Prostate gland (tissue), 2 donors: ENCODE measurements at regions not wholly inside any gene's neighbourhood (a gene's known extent, or its start where the extent isn't known, plus 50 kb on each side); places are given as distances from the start of the nearest gene placed in this dataset.

Experiments used
- DNase-seq: peaks from one replicate; pipeline ENCODE4 v3.0.0-alpha.2; 2019; ENCODE audit warnings: low spot score
- H3K27ac ChIP-seq, 2 donors: fragments of 200-600 bp; sonication (generic); 2 replicates each; pipeline ENCODE4 v1.5.1; 2017 to 2019
- H3K27me3 ChIP-seq: fragments of 200-600 bp; sonication (generic); replicated peaks from 2 replicates; pipeline ENCODE4 v1.5.1; 2019; ENCODE audit not compliant: insufficient read depth
- H3K36me3 ChIP-seq, 2 donors: fragments of 200-600 bp; sonication (generic); 1 replicate in 1 of 2; 2 replicates in 1 of 2; pipeline versions ENCODE4 v1.5.1 to v1.8.1; 2017 to 2019
- H3K4me1 ChIP-seq: fragments of 200-600 bp; sonication (generic); replicated peaks from 2 replicates; pipeline ENCODE4 v1.5.1; 2019
- H3K4me3 ChIP-seq, 2 donors: fragments of 200-600 bp; sonication (generic); 2 replicates each; pipeline ENCODE4 v1.5.1; 2017 to 2019
- H3K9me3 ChIP-seq: fragments of 200-600 bp; sonication (generic); 2 replicates; pipeline ENCODE4 v1.5.1; 2017
- CTCF ChIP-seq, 4 experiments: fragments of 200-600 bp in 2 of 4; fragments of 450-650 bp in 2 of 4; sonication (generic) in 2 of 4; IDR thresholded peaks; 1 replicate in 3 of 4; 2 replicates in 1 of 4; pipeline ENCODE4 v1.5.1; 2016 to 2019; ENCODE audit warnings: antibody characterized with exemption in 4 of 4, mild to moderate bottlenecking in 2 of 4, moderate library complexity in 2 of 4
- POLR2A ChIP-seq: fragments of 450-650 bp; IDR thresholded peaks from one replicate; pipeline ENCODE4 v1.6.1; 2016; ENCODE audit warnings: antibody characterized with exemption, mild to moderate bottlenecking
- POLR2AphosphoS5 ChIP-seq: sonication (generic); formaldehyde crosslinking; IDR thresholded peaks from one replicate; pipeline ENCODE4 v1.6.1; 2017; ENCODE audit warnings: antibody characterized with exemption
- WGBS: methylation state at CpG from one replicate; pipeline ENCODE4 v1.1.5; 2018; 5-methylcytosine and 5-hydroxymethylcytosine counted together
- intact Hi-C: fragments of 100-400 bp; cut with DNase I; formaldehyde crosslinking; loops from one replicate; pipeline ENCODE4 v1.14.2; 2022

- Histone ChIP-seq H3K4me3 (no peak overlapping the region), H3K9me3 (no peaks in the 10 kb centered on the region), H3K27ac (no peak overlapping the region), H3K27me3 (no peaks in the 10 kb centered on the region), H3K4me1 (no peaks in the 10 kb centered on the region), H3K36me3 (no peaks in the 10 kb centered on the region)
- WGBS: 100% methylated on average over 1 of the region's 1 CpG
- no peak for DNase-seq
- no peak for TF ChIP-seq CTCF (IDR thresholded peaks at IDR 0.05)
- no peak for TF ChIP-seq POLR2A
- no peak for TF ChIP-seq POLR2AphosphoS5
- intact Hi-C loops: no loop called here
Observed at GRCh38 chr1:213484758-213485157, 433.7 kb downstream of the RPS6KC1 start.

- WGBS: 63% methylated on average over 3 of the region's 3 CpGs
- no peaks in the 10 kb centered on the region for H3K4me1 ChIP-seq
- H3K27me3 ChIP-seq: no peaks in the 10 kb centered on the region
- no peak for DNase-seq
- H3K27ac ChIP-seq: no peak overlapping the region
- no peak overlapping the region for H3K4me3 ChIP-seq
- intact Hi-C loops: no loop called here
- no peaks in the 10 kb centered on the region for H3K36me3 ChIP-seq
- H3K9me3 ChIP-seq: no peaks in the 10 kb centered on the region
- no peak for TF ChIP-seq POLR2AphosphoS5
- TF ChIP-seq POLR2A: no peak
- TF ChIP-seq CTCF (IDR thresholded peaks at IDR 0.05): no peak
Observed at GRCh38 chr1:213486488-213486887, 435.4 kb downstream of the RPS6KC1 start.

- no peak for DNase-seq
- H3K27ac ChIP-seq: no peak overlapping the region
- WGBS: 82% methylated on average over 5 of the region's 5 CpGs
- H3K4me1 ChIP-seq: no peaks in the 10 kb centered on the region
- intact Hi-C loops: no loop called here
- H3K36me3 ChIP-seq: no peaks in the 10 kb centered on the region
- no peak for TF ChIP-seq CTCF (IDR thresholded peaks at IDR 0.05)
- no peak for TF ChIP-seq POLR2AphosphoS5
- TF ChIP-seq POLR2A: no peak
- no peaks in the 10 kb centered on the region for H3K27me3 ChIP-seq
- no peaks in the 10 kb centered on the region for H3K9me3 ChIP-seq
- no peak overlapping the region for H3K4me3 ChIP-seq
Observed at GRCh38 chr1:213491468-213491867, 440.4 kb downstream of the RPS6KC1 start.

GRCh38 chr1:213492161-213493041 lies 441.4 kb downstream of the RPS6KC1 start:
- TF ChIP-seq POLR2AphosphoS5 (no peak), POLR2A (no peak), CTCF (IDR thresholded peaks at IDR 0.05) (no peak)
- intact Hi-C loops: no loop called here
- no peaks in the 10 kb centered on the region for H3K27me3 ChIP-seq
- no peak overlapping the region for H3K27ac ChIP-seq
- no peaks in the 10 kb centered on the region for H3K9me3 ChIP-seq
- H3K4me1 ChIP-seq: no peaks in the 10 kb centered on the region
- H3K36me3 ChIP-seq: no peaks in the 10 kb centered on the region
- no peak overlapping the region for H3K4me3 ChIP-seq
- no peak for DNase-seq
- WGBS: 74% methylated on average over 21 of the region's 21 CpGs

- H3K27me3 ChIP-seq: no peaks in the 10 kb centered on the region
- TF ChIP-seq POLR2AphosphoS5 (no peak), POLR2A (no peak), CTCF (IDR thresholded peaks at IDR 0.05) (no peak)
- H3K36me3 ChIP-seq: no peaks in the 10 kb centered on the region
- no peak overlapping the region for H3K27ac ChIP-seq
- H3K4me1 ChIP-seq: no peaks in the 10 kb centered on the region
- DNase-seq: no peak
- intact Hi-C loops: no loop called here
- H3K4me3 ChIP-seq: no peak overlapping the region
- WGBS: 91% methylated on average over 4 of the region's 4 CpGs
- H3K9me3 ChIP-seq: no peaks in the 10 kb centered on the region
Observed at GRCh38 chr1:213499444-213499843, 448.4 kb downstream of the RPS6KC1 start.
